Activated B cell treated with CpG ODN at 0.5 μM for 24 hours (primary cell): ENCODE measurements at regions not wholly inside any gene's neighbourhood (a gene's known extent, or its start where the extent isn't known, plus 50 kb on each side); places are given as distances from the start of the nearest gene placed in this dataset.

Source experiments
- ATAC-seq: fragments of 200-7000 bp; cut with Tn5 transposase; one replicate; pipeline ENCODE4 v1.10.0; 2021; ENCODE audit warnings: low read depth, mild to moderate bottlenecking, moderate library complexity
- CTCF ChIA-PET: fragments of 350-600 bp; sonication (Branson Sonifier 250); formaldehyde crosslinking; loops from one replicate; lab custom pipeline; 2021; ENCODE audit warnings: antibody characterized with exemption; lab: Charles Lee
- POLR2A ChIA-PET: fragments of 350-600 bp; sonication (Branson Sonifier 250); formaldehyde crosslinking; loops from one replicate; lab custom pipeline; 2021; ENCODE audit warnings: antibody characterized with exemption; lab: Charles Lee
- DNase-seq: peaks from one replicate; pipeline ENCODE4 v3.0.0; 2022
- H3K27ac Mint-ChIP-seq: one replicate; pipeline ENCODE4 v1.8.0; 2020; ENCODE audit warnings: mixed read lengths
- H3K27me3 Mint-ChIP-seq: one replicate; pipeline ENCODE4 v1.8.0; 2021; ENCODE audit warnings: mixed read lengths
- H3K36me3 Mint-ChIP-seq: one replicate; pipeline ENCODE4 v1.8.0; 2021; ENCODE audit warnings: low read depth, mixed read lengths
- H3K4me1 Mint-ChIP-seq: one replicate; pipeline ENCODE4 v1.8.0; 2021; ENCODE audit warnings: mixed read lengths
- H3K4me3 Mint-ChIP-seq: one replicate; pipeline ENCODE4 v1.8.0; 2020; ENCODE audit warnings: mild to moderate bottlenecking, mixed read lengths
- H3K9me3 Mint-ChIP-seq: one replicate; pipeline ENCODE4 v1.8.0; 2020; ENCODE audit warnings: mixed read lengths
- intact Hi-C: fragments of 100-400 bp; cut with micrococcal nuclease; formaldehyde crosslinking; loops from one replicate; pipeline ENCODE4 v1.15.1; 2024
- TF ChIP-seq, protein P1 (sequence below): fragments of 200-600 bp; IDR thresholded peaks from one replicate; pipeline ENCODE4 v1.8.0; 2022; ENCODE audit warnings: antibody characterized with exemption, mild to moderate bottlenecking

DNA sequence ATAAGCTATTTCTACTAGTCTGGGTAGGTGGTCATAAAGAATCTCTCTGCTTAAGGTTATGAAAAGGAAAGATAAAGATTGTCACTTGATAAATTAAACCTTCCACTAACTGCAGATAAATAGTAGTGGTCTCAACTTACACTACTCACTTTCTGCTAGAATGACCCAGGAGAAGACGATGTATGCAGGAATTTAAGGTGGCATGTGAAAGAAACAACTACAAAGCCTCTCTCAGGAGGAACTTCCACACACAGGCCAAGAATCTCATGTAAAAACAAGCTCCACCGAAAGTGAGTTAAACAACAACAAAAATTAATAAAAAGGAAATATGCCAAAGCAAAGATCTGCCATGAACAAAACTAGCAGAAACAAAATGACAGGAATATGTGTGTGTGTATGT lies 165.4 kb downstream of the CDC14C start:
- no peaks in the 10 kb centered on the region for H3K27me3 Mint-ChIP-seq
- intact Hi-C loops: no loop called here
- no peaks in the 10 kb centered on the region for H3K9me3 Mint-ChIP-seq
- DNase-seq: no peak
- H3K4me1 Mint-ChIP-seq: no peaks in the 10 kb centered on the region
- ChIA-PET POLR2A (no interaction called here), CTCF (no interaction called here)
- TF ChIP-seq, protein P1, sequence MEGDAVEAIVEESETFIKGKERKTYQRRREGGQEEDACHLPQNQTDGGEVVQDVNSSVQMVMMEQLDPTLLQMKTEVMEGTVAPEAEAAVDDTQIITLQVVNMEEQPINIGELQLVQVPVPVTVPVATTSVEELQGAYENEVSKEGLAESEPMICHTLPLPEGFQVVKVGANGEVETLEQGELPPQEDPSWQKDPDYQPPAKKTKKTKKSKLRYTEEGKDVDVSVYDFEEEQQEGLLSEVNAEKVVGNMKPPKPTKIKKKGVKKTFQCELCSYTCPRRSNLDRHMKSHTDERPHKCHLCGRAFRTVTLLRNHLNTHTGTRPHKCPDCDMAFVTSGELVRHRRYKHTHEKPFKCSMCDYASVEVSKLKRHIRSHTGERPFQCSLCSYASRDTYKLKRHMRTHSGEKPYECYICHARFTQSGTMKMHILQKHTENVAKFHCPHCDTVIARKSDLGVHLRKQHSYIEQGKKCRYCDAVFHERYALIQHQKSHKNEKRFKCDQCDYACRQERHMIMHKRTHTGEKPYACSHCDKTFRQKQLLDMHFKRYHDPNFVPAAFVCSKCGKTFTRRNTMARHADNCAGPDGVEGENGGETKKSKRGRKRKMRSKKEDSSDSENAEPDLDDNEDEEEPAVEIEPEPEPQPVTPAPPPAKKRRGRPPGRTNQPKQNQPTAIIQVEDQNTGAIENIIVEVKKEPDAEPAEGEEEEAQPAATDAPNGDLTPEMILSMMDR: no peak
- no peak overlapping the region for H3K4me3 Mint-ChIP-seq
- ATAC-seq: no peak
- no peaks in the 10 kb centered on the region for H3K36me3 Mint-ChIP-seq
- H3K27ac Mint-ChIP-seq: no peak overlapping the region

DNA sequence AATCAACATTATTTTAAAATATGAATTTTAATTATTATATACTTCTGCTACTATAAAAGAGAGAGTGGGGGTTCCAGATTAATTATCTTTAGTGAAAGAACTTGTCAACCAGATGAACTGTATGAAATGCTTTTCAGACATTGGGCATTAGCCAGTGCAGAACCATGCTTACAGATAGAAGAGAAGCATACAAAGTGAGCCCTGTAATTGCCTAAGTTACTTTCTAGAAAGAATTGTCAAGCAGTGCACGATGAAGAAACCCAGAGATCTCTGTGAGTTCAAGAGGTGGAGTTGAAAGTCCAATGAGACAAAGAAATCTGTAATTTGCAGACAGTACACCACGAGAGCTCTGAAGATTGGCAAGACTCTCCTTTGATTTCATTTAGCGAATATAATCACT lies 166.7 kb downstream of the CDC14C start:
- Mint-ChIP-seq H3K36me3 (no peaks in the 10 kb centered on the region), H3K4me3 (no peak overlapping the region), H3K4me1 (no peaks in the 10 kb centered on the region), H3K27ac (no peak overlapping the region), H3K9me3 (no peaks in the 10 kb centered on the region), H3K27me3 (no peaks in the 10 kb centered on the region)
- TF ChIP-seq, protein P1: no peak
- ATAC-seq: no peak
- DNase-seq: no peak
- CTCF ChIA-PET: no interaction called here
- POLR2A ChIA-PET: no interaction called here
- intact Hi-C loops: no loop called here

DNA sequence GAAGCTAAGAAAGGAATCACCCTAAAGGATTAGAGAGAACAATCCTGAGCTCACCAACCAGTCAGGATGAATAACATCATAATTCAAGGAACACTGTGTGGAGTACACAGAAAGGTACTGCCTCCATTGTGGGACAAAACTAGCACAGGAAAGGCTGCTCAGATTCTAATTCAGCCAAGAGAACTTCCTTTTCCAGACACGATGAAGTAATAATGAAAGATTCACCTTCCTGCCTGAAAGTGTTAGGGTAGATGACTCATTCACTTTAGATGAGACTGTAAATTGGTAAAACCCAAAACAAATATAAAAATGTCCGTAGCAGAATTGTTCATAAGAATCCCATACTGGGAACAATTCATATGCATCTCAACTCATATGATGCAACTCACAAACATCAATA lies 167.2 kb downstream of the CDC14C start:
- Mint-ChIP-seq H3K27me3 (no peaks in the 10 kb centered on the region), H3K4me3 (no peak overlapping the region), H3K4me1 (no peaks in the 10 kb centered on the region), H3K27ac (no peak overlapping the region), H3K36me3 (no peaks in the 10 kb centered on the region), H3K9me3 (no peaks in the 10 kb centered on the region)
- TF ChIP-seq, protein P1: no peak
- POLR2A ChIA-PET: no interaction called here
- ATAC-seq (no peak), DNase-seq (no peak)
- CTCF ChIA-PET: no interaction called here
- intact Hi-C loops: no loop called here

GRCh38 chr7:49093218-49093617 lies 168.9 kb downstream of the CDC14C start:
- H3K27ac Mint-ChIP-seq: no peak overlapping the region
- POLR2A ChIA-PET: no interaction called here

GRCh38 chr7:49094866-49095265 lies 170.5 kb downstream of the CDC14C start:
- Mint-ChIP-seq H3K36me3 (no peaks in the 10 kb centered on the region), H3K27ac (no peak overlapping the region), H3K27me3 (no peaks in the 10 kb centered on the region), H3K9me3 (no peaks in the 10 kb centered on the region), H3K4me3 (no peak overlapping the region), H3K4me1 (no peaks in the 10 kb centered on the region)
- DNase-seq (no peak), ATAC-seq (no peak)
- TF ChIP-seq, protein P1: no peak
- POLR2A ChIA-PET: no interaction called here
- CTCF ChIA-PET: no interaction called here
- intact Hi-C loops: no loop called here

More at GRCh38 chr7:49093218-49093617, 168.9 kb downstream of the CDC14C start:
- no peaks in the 10 kb centered on the region for H3K27me3 Mint-ChIP-seq
- ATAC-seq (no peak), DNase-seq (no peak)
- TF ChIP-seq, protein P1: no peak
- intact Hi-C loops: no loop called here
- H3K4me3 Mint-ChIP-seq: no peak overlapping the region
- no peaks in the 10 kb centered on the region for H3K9me3 Mint-ChIP-seq
- CTCF ChIA-PET: no interaction called here
- no peaks in the 10 kb centered on the region for H3K36me3 Mint-ChIP-seq
- no peaks in the 10 kb centered on the region for H3K4me1 Mint-ChIP-seq
